ENCODE measurements at regions not wholly inside any gene's neighbourhood (a gene's known extent, or its start where the extent isn't known, plus 50 kb on each side); places are given as distances from the start of the nearest gene placed in this dataset.

- DNase-seq = no peak
Measured at GRCh38 chr17:65362826-65363225, 198.6 kb downstream of the AXIN2 start.

- DNase-seq = no peak
Measured at GRCh38 chr17:65360961-65361552, 200.4 kb downstream of the AXIN2 start.

- peak; percentile 90 for DNase-seq
Measured at GRCh38 chr17:65359016-65359415, 202.4 kb downstream of the AXIN2 start.

GRCh38 chr17:65356536-65356935 lies 204.9 kb downstream of the AXIN2 start:
- no peak for DNase-seq

- DNase-seq = peak; percentile 32
Measured at GRCh38 chr17:65355246-65355645, 206.2 kb downstream of the AXIN2 start.

GRCh38 chr17:65349916-65350315 lies 211.5 kb downstream of the AXIN2 start:
- no peak for DNase-seq

GRCh38 chr17:65346166-65346565 lies 209.0 kb downstream of the RGS9 start:
- peak; percentile 21 for DNase-seq

- peak; percentile 28 for DNase-seq
Measured at GRCh38 chr17:65345261-65346005, 208.3 kb downstream of the RGS9 start.

- no peak for DNase-seq
Measured at GRCh38 chr17:65340401-65340800, 203.2 kb downstream of the RGS9 start.

- DNase-seq = peak; percentile 16
Measured at GRCh38 chr17:65334406-65334805, 197.2 kb downstream of the RGS9 start.

- no peak for DNase-seq
Measured at GRCh38 chr17:65332779-65333178, 195.6 kb downstream of the RGS9 start.

GRCh38 chr17:65332375-65332774 lies 195.2 kb downstream of the RGS9 start:
- DNase-seq = peak; percentile 63

GRCh38 chr17:65328567-65328966 lies 191.4 kb downstream of the RGS9 start:
- no peak for DNase-seq

- DNase-seq = no peak
Measured at GRCh38 chr17:65324611-65325342, 187.6 kb downstream of the RGS9 start.

GRCh38 chr17:65323049-65323448 lies 185.9 kb downstream of the RGS9 start:
- no peak for DNase-seq

- no peak for DNase-seq
Measured at GRCh38 chr17:65320820-65321219, 183.7 kb downstream of the RGS9 start.

GRCh38 chr17:65314212-65314611 lies 177.0 kb downstream of the RGS9 start:
- DNase-seq = no peak

GRCh38 chr17:65312718-65313377 lies 175.7 kb downstream of the RGS9 start:
- no peak for DNase-seq

GRCh38 chr17:65311261-65311660 lies 174.1 kb downstream of the RGS9 start:
- DNase-seq = no peak

- DNase-seq = no peak
Measured at GRCh38 chr17:65307961-65308316, 170.8 kb downstream of the RGS9 start.

- DNase-seq = no peak
Measured at GRCh38 chr17:65307081-65307960, 170.2 kb downstream of the RGS9 start.

- no peak for DNase-seq
Measured at GRCh38 chr17:65305778-65306177, 168.6 kb downstream of the RGS9 start.

GRCh38 chr17:65305116-65305515 lies 167.9 kb downstream of the RGS9 start:
- no peak for DNase-seq
